ENCODE measurements at regions not wholly inside any gene's neighbourhood (a gene's known extent, or its start where the extent isn't known, plus 50 kb on each side); places are given as distances from the start of the nearest gene placed in this dataset.
"Not testable (repeated sequence)": the region's sequence is repeated elsewhere in the genome, so short reads cannot be mapped to it uniquely, and the experiment has no call there.

DNA sequence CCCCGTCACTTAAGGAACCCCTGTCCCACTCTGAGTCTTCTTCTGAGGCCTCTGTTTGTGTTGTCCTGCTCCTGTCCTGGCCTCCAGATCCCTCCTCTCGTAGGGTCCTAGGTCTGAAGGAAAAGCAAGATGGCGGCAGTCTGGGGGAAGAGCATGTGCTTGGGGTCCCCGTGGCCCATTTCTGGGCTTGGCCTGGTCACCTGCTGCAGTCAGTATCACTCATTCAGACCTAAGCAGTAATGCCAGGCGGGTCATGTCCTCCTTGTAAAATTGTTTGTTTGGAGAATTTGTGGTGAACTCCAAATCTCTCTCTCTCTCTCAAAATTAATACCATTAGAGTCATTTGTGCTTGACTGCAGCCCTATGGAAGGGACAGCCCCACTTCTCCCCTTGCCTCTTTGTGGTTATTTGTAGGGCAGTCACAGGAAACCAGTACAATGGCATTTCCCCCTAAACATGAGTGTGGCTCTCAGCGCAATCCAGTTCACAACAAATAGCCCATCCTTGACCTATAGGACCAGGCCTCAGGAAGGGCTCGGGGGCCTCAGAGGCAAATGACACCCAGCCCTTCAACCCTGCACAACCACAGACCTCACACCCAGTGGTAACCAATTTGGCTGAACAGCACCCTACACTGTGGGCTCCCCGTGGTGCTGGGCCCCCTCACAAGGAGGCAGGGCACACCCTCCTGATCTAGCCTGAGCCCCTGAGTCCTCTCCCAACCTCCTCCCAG, 173.5 kb downstream of the OR4M2 start:
- H3K9me3 ChIP-seq = peaks cover 0 to 11% of the 10 kb centered on the region in 2 donors
- peaks cover 0 to 13% of the 10 kb centered on the region in 2 donors for H3K4me1 ChIP-seq
- no peaks in the 10 kb centered on the region for H3K36me3 ChIP-seq
- H3K4me3 ChIP-seq = no peak overlapping the region
- intact Hi-C loops (cut with DNase I) = no loop called here
- ATAC-seq (no peak), DNase-seq (no peak)
- H3K27me3 ChIP-seq = peaks cover 0 to 25% of the 10 kb centered on the region in 2 donors
- TF ChIP-seq, protein P1, sequence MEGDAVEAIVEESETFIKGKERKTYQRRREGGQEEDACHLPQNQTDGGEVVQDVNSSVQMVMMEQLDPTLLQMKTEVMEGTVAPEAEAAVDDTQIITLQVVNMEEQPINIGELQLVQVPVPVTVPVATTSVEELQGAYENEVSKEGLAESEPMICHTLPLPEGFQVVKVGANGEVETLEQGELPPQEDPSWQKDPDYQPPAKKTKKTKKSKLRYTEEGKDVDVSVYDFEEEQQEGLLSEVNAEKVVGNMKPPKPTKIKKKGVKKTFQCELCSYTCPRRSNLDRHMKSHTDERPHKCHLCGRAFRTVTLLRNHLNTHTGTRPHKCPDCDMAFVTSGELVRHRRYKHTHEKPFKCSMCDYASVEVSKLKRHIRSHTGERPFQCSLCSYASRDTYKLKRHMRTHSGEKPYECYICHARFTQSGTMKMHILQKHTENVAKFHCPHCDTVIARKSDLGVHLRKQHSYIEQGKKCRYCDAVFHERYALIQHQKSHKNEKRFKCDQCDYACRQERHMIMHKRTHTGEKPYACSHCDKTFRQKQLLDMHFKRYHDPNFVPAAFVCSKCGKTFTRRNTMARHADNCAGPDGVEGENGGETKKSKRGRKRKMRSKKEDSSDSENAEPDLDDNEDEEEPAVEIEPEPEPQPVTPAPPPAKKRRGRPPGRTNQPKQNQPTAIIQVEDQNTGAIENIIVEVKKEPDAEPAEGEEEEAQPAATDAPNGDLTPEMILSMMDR (IDR thresholded peaks at IDR 0.05) = no peak
- H3K27ac ChIP-seq = no peak overlapping the region

DNA sequence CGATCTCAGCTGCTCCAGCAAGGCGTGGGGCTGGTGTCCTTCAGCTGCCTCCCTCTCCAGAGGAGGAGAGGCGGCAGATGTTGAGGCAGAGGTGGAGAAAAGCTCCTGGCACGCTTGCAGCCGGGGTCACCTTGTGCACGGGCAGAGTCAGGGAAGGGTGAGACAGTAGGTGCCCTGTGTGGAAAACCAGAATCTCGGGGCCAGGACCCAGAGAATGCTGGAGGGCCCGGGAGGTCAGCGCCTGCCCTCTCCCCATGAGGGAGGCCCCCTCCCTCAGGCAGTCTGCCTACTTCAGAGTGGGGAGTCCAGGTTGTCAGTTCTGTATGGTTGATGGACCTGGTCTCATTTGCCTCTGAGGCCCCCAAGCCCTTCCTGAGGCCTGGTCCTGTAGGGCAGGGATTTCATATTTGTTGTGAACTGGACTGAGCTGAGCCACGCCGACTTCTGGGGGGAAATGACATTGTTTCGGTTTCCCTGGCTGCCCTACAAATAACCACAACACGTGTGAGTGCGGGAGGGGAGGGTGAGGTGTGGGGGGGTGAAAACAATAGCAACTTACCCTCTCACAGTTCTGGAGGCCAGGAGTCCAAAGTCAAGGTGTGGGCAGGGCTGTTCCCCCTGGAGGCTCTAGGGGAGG, 174.2 kb downstream of the OR4M2 start:
- H3K36me3 ChIP-seq; ATAC-seq; intact Hi-C loops (cut with DNase I); H3K4me3 ChIP-seq; DNase-seq; H3K27ac ChIP-seq: not testable (repeated sequence)
- Histone ChIP-seq H3K4me1 (peaks cover 0 to 13% of the 10 kb centered on the region in 2 donors), H3K9me3 (peaks cover 0 to 11% of the 10 kb centered on the region in 2 donors), H3K27me3 (peaks cover 0 to 32% of the 10 kb centered on the region in 2 donors)

DNA sequence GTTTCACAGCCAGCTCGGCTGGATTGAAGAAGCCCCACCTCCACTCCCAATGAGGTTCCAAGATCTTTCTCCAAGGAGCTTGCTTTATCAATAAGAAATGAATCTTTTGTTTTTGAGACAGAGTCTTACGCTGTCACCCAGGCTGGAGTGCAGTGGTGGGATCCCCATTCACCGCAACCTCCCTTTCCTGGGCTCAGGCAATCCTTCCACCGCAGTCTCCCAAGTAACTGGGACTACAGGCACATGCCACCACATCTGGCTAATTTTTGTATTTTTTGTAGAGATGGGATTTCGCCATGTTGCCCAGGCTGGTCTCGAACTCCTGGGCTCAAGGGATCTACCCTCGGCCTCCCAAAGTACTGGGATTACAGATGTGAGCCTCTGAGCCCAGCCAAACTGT, 175.3 kb downstream of the OR4M2 start:
- H3K27ac ChIP-seq; H3K36me3 ChIP-seq; intact Hi-C loops (cut with DNase I); DNase-seq; ATAC-seq; H3K4me3 ChIP-seq: not testable (repeated sequence)
- Histone ChIP-seq H3K27me3 (peaks cover 0 to 32% of the 10 kb centered on the region in 2 donors), H3K9me3 (peaks cover 0 to 11% of the 10 kb centered on the region in 2 donors), H3K4me1 (peaks cover 0 to 13% of the 10 kb centered on the region in 2 donors)

DNA sequence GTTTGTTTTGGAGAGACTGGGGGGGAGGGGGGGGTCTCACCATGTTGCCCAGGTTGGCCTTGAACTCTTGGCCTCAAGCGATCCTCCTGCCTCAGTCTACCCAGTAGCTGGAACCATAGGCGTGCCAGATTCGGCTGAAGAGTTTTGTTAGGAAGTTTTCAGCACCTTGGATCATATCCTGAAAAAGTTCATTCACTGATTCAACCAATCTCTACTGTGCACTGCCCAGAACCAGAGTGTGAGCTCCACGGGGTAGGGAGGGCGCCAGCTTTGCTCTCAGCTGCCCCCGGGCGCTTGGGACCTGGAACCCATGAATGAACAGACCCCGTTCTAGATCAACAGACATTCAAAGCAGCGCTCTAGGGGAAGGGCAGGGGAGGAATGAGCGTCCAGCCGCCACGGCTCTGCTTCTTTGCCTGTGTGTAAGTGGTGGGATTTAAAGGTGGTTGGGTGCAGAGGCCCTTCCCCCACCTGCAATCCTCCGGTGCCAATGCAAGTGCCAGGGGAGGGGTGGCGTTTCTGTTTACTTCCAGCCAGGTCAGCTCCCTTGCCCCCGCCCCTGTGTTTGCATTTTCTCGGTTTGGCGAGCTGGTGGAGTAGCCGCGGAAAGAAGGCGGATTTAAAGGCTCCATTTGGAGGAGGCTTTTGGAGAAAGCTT, 176.2 kb downstream of the OR4M2 start:
- peaks cover 0 to 13% of the 10 kb centered on the region in 2 donors for H3K4me1 ChIP-seq
- H3K4me3 ChIP-seq; H3K36me3 ChIP-seq; intact Hi-C loops (cut with DNase I); DNase-seq; H3K27ac ChIP-seq; ATAC-seq: not testable (repeated sequence)
- peaks cover 0 to 11% of the 10 kb centered on the region in 2 donors for H3K9me3 ChIP-seq
- H3K27me3 ChIP-seq = peaks cover 0 to 32% of the 10 kb centered on the region in 2 donors

DNA sequence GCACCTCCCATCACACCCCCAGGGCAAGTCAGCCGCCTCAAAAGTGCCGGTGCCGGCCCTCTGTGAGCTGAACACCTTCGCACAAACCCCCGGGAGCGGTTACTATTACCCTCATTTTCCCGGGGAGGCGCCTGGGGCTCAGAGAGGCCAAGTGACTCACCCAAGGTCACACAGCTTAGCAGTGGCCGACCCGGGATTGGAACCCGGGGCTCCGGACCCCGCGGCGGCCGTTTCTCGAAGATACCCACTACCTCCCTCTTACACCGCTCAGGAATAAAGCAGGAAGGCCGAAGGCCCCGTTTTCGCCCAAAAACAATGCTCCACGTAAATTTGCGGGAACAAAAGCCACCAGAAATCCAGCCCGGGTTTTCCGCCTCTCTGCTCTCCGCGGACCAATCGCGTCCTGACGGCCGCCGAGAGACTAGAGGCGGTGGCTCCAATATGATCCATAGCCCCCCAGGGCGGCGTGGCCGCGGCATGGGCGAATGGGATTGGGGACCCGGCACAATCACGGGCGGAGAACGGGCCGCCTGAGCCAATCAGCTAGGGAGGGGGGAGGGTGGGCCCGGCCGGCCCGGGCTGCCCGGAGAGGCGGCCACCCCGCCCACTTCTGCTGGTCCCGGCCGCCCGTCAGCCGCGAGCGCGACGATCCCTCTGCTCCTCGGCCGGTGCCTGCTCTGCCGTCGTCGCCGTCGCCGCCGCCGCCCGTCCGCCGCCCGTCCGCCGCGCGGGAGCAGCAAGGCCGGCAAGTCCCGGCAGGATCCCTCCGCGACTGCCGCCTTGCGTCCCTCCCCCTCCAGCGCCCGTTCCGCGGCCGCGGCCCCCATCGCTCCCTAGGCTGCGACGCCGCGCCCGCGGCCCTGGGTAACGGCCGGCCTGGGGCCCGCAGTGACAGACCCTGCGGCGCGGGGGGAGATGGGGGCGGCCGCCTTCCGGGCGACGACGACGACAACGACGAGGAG, 177.0 kb downstream of the OR4M2 start:
- peaks cover 0 to 11% of the 10 kb centered on the region in 2 donors for H3K9me3 ChIP-seq
- TF ChIP-seq, protein P1 (IDR thresholded peaks at IDR 0.05) = no peak
- H3K27ac ChIP-seq = no peak overlapping the region
- intact Hi-C loops (cut with DNase I) = no loop called here
- H3K27me3 ChIP-seq = peaks cover 0 to 32% of the 10 kb centered on the region in 2 donors
- peaks cover 0 to 13% of the 10 kb centered on the region in 2 donors for H3K4me1 ChIP-seq
- ATAC-seq = peak; percentile 22
- DNase-seq = peak in 1 of 4 donors; percentile 85
- no peaks in the 10 kb centered on the region for H3K36me3 ChIP-seq
- no peak overlapping the region for H3K4me3 ChIP-seq

DNA sequence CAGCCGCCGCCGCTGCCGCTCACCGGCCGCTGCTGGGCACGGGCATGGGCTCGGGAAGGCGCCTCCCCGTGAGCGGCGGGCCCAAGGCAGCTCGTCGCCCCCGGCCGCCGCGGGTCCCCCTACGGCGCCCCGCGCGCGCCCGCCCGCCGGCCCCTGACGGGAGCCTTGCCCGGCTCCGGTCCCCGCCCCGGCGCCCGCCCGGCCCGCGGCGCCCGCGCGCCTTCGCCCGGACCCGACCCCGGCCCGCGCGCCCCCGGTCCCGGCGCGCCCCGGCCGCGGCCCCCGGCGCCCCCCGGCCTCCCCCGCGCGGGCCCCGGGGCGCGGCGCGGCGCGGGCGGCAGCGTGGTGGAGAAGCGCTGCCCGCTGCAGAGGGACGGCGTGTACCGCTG, 177.7 kb downstream of the OR4M2 start:
- no peak for ATAC-seq
- peaks cover 0 to 20% of the 10 kb centered on the region in 2 donors for H3K4me1 ChIP-seq
- no peak overlapping the region for H3K4me3 ChIP-seq
- no peak overlapping the region for H3K27ac ChIP-seq
- H3K9me3 ChIP-seq = peaks cover 0 to 11% of the 10 kb centered on the region in 2 donors
- TF ChIP-seq, protein P1 (IDR thresholded peaks at IDR 0.05) = no peak
- intact Hi-C loops (cut with DNase I) = no loop called here
- peaks cover 0 to 32% of the 10 kb centered on the region in 2 donors for H3K27me3 ChIP-seq
- DNase-seq = no peak
- no peaks in the 10 kb centered on the region for H3K36me3 ChIP-seq

Measured in left lung (tissue), 4 donors.